CD14-positive monocyte (primary cell): ENCODE measurements at regions not wholly inside any gene's neighbourhood (a gene's known extent, or its start where the extent isn't known, plus 50 kb on each side); places are given as distances from the start of the nearest gene placed in this dataset.

Experiments
- DNase-seq, 3 donors: peaks; one replicate each; pipeline ENCODE4 v3.0.0-alpha.2; 2011 to 2022
- H2AFZ ChIP-seq: 2 replicates; pipeline ENCODE4 v1.6.0; 2012; ENCODE audit warnings: mild to moderate bottlenecking, low read depth, low read length, inconsistent platforms; ENCODE audit not compliant: insufficient read depth, poor library complexity, severe bottlenecking
- H3K27ac ChIP-seq, 2 donors: 1 replicate in 1 of 2; 2 replicates in 1 of 2; pipeline ENCODE4 v1.5.1; 2012 to 2013; ENCODE audit warnings: low read length in 2 of 2, control low read depth in 1 of 2, inconsistent platforms in 1 of 2, low read depth in 1 of 2, mild to moderate bottlenecking in 1 of 2
- H3K27me3 ChIP-seq, 2 donors: one replicate each; pipeline versions ENCODE4 v1.6.0 to v1.6.1; 2011 to 2013; ENCODE audit warnings: low read length in 2 of 2; ENCODE audit not compliant: control insufficient read depth in 2 of 2, insufficient read depth in 2 of 2
- H3K36me3 ChIP-seq, 2 donors: replicated peaks in 1 of 2; 1 replicate in 1 of 2; 2 replicates in 1 of 2; pipeline versions ENCODE4 v1.5.1 to v1.6.1; 2012 to 2013; ENCODE audit warnings: low read length in 2 of 2, control low read depth in 1 of 2, inconsistent platforms in 1 of 2, mild to moderate bottlenecking in 1 of 2; ENCODE audit not compliant: insufficient read depth in 2 of 2, control insufficient read depth in 1 of 2
- H3K4me1 ChIP-seq, 2 donors: 1 replicate in 1 of 2; 2 replicates in 1 of 2; pipeline versions ENCODE4 v1.5.1 to v1.6.1; 2012 to 2013; ENCODE audit warnings: low read length in 2 of 2, control low read depth in 1 of 2, inconsistent platforms in 1 of 2, mild to moderate bottlenecking in 1 of 2, moderate library complexity in 1 of 2; ENCODE audit not compliant: insufficient read depth in 2 of 2, control insufficient read depth in 1 of 2
- H3K4me2 ChIP-seq: replicated peaks from 2 replicates; pipeline ENCODE3; 2012; ENCODE audit warnings: low read length, moderate library complexity, mild to moderate bottlenecking; ENCODE audit not compliant: poor library complexity, severe bottlenecking; ENCODE audit errors: extremely low read depth
- H3K4me3 ChIP-seq, 3 experiments: fragments of 200-600 bp in 1 of 3; sonication (generic) in 1 of 3; replicated peaks in 1 of 3; 1 replicate in 2 of 3; 2 replicates in 1 of 3; pipeline ENCODE4 v1.5.1; 2011 to 2013; ENCODE audit warnings: low read length in 3 of 3, mild to moderate bottlenecking in 3 of 3, control low read depth in 2 of 3, low read depth in 2 of 3, inconsistent platforms in 1 of 3, moderate library complexity in 1 of 3
- H3K79me2 ChIP-seq: 2 replicates; pipeline ENCODE4 v1.6.0; 2012; ENCODE audit warnings: mild to moderate bottlenecking, control low read depth, inconsistent platforms, low read length, moderate library complexity; ENCODE audit not compliant: insufficient read depth
- H3K9ac ChIP-seq: 2 replicates; pipeline ENCODE4 v1.6.0; 2017; ENCODE audit warnings: low read length, mild to moderate bottlenecking; ENCODE audit not compliant: insufficient read depth, poor library complexity, severe bottlenecking
- H3K9me3 ChIP-seq, 2 donors: replicated peaks in 1 of 2; 1 replicate in 1 of 2; 2 replicates in 1 of 2; pipeline versions ENCODE4 v1.5.1 to v1.6.1; 2012 to 2013; ENCODE audit warnings: low read length in 2 of 2, control low read depth in 1 of 2; ENCODE audit not compliant: control insufficient read depth in 1 of 2, insufficient read depth in 1 of 2
- H4K20me1 ChIP-seq: 2 replicates; pipeline ENCODE4 v1.6.0; 2012; ENCODE audit warnings: mild to moderate bottlenecking, low read length, control low read depth, moderate library complexity; ENCODE audit not compliant: insufficient read depth
- H3K27ac Mint-ChIP-seq, 7 donors: one replicate each; pipeline ENCODE4 v1.8.0; 2020; ENCODE audit warnings: mild to moderate bottlenecking in 7 of 7, mixed read lengths in 7 of 7, moderate library complexity in 6 of 7, inconsistent platforms in 2 of 7
- H3K27me3 Mint-ChIP-seq, 3 donors: one replicate each; pipeline ENCODE4 v1.8.0; 2021 to 2022; ENCODE audit warnings: low read depth in 3 of 3, mild to moderate bottlenecking in 3 of 3, mixed read lengths in 3 of 3, moderate library complexity in 3 of 3, inconsistent platforms in 1 of 3
- H3K36me3 Mint-ChIP-seq, 2 donors: one replicate each; pipeline ENCODE4 v1.8.0; 2020; ENCODE audit warnings: mixed read lengths in 2 of 2, inconsistent platforms in 1 of 2, mild to moderate bottlenecking in 1 of 2
- H3K4me1 Mint-ChIP-seq: one replicate; pipeline ENCODE4 v1.8.0; 2020; ENCODE audit warnings: mild to moderate bottlenecking, mixed read lengths
- H3K4me3 Mint-ChIP-seq, 2 donors: one replicate each; pipeline ENCODE4 v1.8.0; 2020; ENCODE audit warnings: mild to moderate bottlenecking in 2 of 2, mixed read lengths in 2 of 2, moderate library complexity in 1 of 2
- H3K9me3 Mint-ChIP-seq, 7 donors: one replicate each; pipeline ENCODE4 v1.8.0; 2020 to 2022; ENCODE audit warnings: mixed read lengths in 7 of 7, mild to moderate bottlenecking in 6 of 7, moderate library complexity in 6 of 7, inconsistent platforms in 2 of 7
- WGBS: methylation state at CpG from one replicate; pipeline ENCODE4 v1.1.5; 2013; ENCODE audit warnings: missing lambda C conversion rate; ENCODE audit not compliant: insufficient coverage; 5-methylcytosine and 5-hydroxymethylcytosine counted together
- intact Hi-C, 2 donors: fragments of 100-400 bp; cut with micrococcal nuclease; formaldehyde crosslinking; loops; one replicate each; pipeline versions ENCODE4 v1.15.0 to v1.15.1; 2023
- TF ChIP-seq, protein P1 (sequence below): fragments of 200-600 bp; IDR thresholded peaks from one replicate; pipeline ENCODE4 v1.8.0; 2022; ENCODE audit warnings: antibody characterized with exemption, mild to moderate bottlenecking

- Histone ChIP-seq H3K4me3 (no peak overlapping the region), H4K20me1 (no peaks in the 10 kb centered on the region), H3K27ac (no peak overlapping the region), H3K9ac (no peak overlapping the region), H3K4me2 (no peak overlapping the region), H3K4me1 (no peaks in the 10 kb centered on the region), H3K9me3 (no peaks in the 10 kb centered on the region), H3K36me3 (no peaks in the 10 kb centered on the region), H3K27me3 (no peaks in the 10 kb centered on the region), H2AFZ (no peak overlapping the region), H3K79me2 (no peaks in the 10 kb centered on the region)
- Mint-ChIP-seq H3K9me3 (peaks cover 0 to 4% (median 0%) of the 10 kb centered on the region in 7 donors), H3K27ac (no peak overlapping the region), H3K36me3 (no peaks in the 10 kb centered on the region), H3K4me1 (no peaks in the 10 kb centered on the region), H3K27me3 (no peaks in the 10 kb centered on the region), H3K4me3 (no peak overlapping the region)
- intact Hi-C loops: no loop called here
- TF ChIP-seq, protein P1, sequence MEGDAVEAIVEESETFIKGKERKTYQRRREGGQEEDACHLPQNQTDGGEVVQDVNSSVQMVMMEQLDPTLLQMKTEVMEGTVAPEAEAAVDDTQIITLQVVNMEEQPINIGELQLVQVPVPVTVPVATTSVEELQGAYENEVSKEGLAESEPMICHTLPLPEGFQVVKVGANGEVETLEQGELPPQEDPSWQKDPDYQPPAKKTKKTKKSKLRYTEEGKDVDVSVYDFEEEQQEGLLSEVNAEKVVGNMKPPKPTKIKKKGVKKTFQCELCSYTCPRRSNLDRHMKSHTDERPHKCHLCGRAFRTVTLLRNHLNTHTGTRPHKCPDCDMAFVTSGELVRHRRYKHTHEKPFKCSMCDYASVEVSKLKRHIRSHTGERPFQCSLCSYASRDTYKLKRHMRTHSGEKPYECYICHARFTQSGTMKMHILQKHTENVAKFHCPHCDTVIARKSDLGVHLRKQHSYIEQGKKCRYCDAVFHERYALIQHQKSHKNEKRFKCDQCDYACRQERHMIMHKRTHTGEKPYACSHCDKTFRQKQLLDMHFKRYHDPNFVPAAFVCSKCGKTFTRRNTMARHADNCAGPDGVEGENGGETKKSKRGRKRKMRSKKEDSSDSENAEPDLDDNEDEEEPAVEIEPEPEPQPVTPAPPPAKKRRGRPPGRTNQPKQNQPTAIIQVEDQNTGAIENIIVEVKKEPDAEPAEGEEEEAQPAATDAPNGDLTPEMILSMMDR: no peak
- WGBS: 50% methylated on average over 1 of the region's 5 CpGs
- DNase-seq: no peak
Measured at GRCh38 chr11:79686703-79687419, 246.0 kb upstream of the TENM4 start.

DNA sequence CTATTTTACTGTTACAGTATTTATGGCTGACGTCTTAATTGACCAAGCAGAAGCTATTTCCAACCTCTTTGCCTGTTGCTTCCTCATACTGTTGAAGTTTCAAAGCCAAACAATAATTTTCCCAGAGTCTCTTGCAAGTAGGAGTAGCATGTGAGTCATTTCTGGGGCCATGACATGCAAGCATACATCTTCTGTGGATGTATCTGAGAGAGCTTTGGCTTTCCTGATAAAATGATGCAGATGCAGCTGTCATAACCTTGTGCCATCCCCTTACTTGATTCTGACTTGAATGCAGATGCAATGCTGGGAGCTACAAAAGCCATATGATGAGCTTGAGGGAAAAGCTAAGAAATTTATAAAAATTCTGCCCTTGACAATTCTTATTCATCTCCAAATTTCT, 243.1 kb upstream of the TENM4 start:
- intact Hi-C loops: no loop called here
- H3K27me3 ChIP-seq: no peaks in the 10 kb centered on the region
- peaks cover 0 to 4% (median 0%) of the 10 kb centered on the region in 7 donors for H3K9me3 Mint-ChIP-seq
- H3K4me1 Mint-ChIP-seq: no peaks in the 10 kb centered on the region
- H3K4me2 ChIP-seq: no peak overlapping the region
- no peaks in the 10 kb centered on the region for H3K4me1 ChIP-seq
- H4K20me1 ChIP-seq: no peaks in the 10 kb centered on the region
- H3K9ac ChIP-seq: no peak overlapping the region
- WGBS: no CpG with 5 or more reads among the region's 1 CpG
- no peak overlapping the region for H2AFZ ChIP-seq
- H3K79me2 ChIP-seq: no peaks in the 10 kb centered on the region
- peaks cover 0 to 2% (median 1%) of the 10 kb centered on the region in 3 donors for H3K27me3 Mint-ChIP-seq
- H3K4me3 Mint-ChIP-seq: no peak overlapping the region
- H3K27ac ChIP-seq: no peak overlapping the region
- no peak overlapping the region for H3K4me3 ChIP-seq
- TF ChIP-seq, protein P1: no peak
- DNase-seq: no peak
- no peaks in the 10 kb centered on the region for H3K36me3 Mint-ChIP-seq
- H3K9me3 ChIP-seq: no peaks in the 10 kb centered on the region
- no peak overlapping the region for H3K27ac Mint-ChIP-seq
- no peaks in the 10 kb centered on the region for H3K36me3 ChIP-seq
